HG03460 (cell line): ENCODE measurements at regions not wholly inside any gene's neighbourhood (a gene's known extent, or its start where the extent isn't known, plus 50 kb on each side); places are given as distances from the start of the nearest gene placed in this dataset.

ENCODE experiments used
- ATAC-seq: cut with Tn5 transposase; IDR thresholded peaks from one replicate; pipeline ENCODE4 v1.9.1; 2021; ENCODE audit not compliant: unreplicated experiment

GRCh38 chr5:4164167-4164566 is 568.5 kb downstream of the IRX1 start:
- no peak for ATAC-seq

- no peak for ATAC-seq
Observed at GRCh38 chr5:4180703-4181102, 585.1 kb downstream of the IRX1 start.

- no peak for ATAC-seq
Observed at GRCh38 chr5:4182144-4182543, 586.5 kb downstream of the IRX1 start.

- no peak for ATAC-seq
Observed at GRCh38 chr5:4185127-4185526, 589.5 kb downstream of the IRX1 start.

GRCh38 chr5:4188704-4189103 is 593.1 kb downstream of the IRX1 start:
- no peak for ATAC-seq

GRCh38 chr5:4189317-4189716 is 593.7 kb downstream of the IRX1 start:
- no peak for ATAC-seq

GRCh38 chr5:4191041-4191440 is 595.4 kb downstream of the IRX1 start:
- ATAC-seq, result no peak

- no peak for ATAC-seq
Observed at GRCh38 chr5:4191703-4192102, 596.1 kb downstream of the IRX1 start.

GRCh38 chr5:4192111-4192510 is 596.5 kb downstream of the IRX1 start:
- no peak for ATAC-seq

GRCh38 chr5:4196744-4197143 is 601.1 kb downstream of the IRX1 start:
- ATAC-seq, result no peak

- no peak for ATAC-seq
Observed at GRCh38 chr5:4197151-4197550, 601.5 kb downstream of the IRX1 start.

- no peak for ATAC-seq
Observed at GRCh38 chr5:4198461-4198860, 602.8 kb downstream of the IRX1 start.

- no peak for ATAC-seq
Observed at GRCh38 chr5:4199049-4199841, 603.6 kb downstream of the IRX1 start.

GRCh38 chr5:4203146-4203545 is 607.5 kb downstream of the IRX1 start:
- ATAC-seq, result no peak

- ATAC-seq, result no peak
Observed at GRCh38 chr5:4204276-4205141, 608.9 kb downstream of the IRX1 start.

- ATAC-seq, result no peak
Observed at GRCh38 chr5:4205398-4205797, 609.8 kb downstream of the IRX1 start.

GRCh38 chr5:4206127-4206526 is 610.5 kb downstream of the IRX1 start:
- no peak for ATAC-seq

- no peak for ATAC-seq
Observed at GRCh38 chr5:4207486-4207885, 611.9 kb downstream of the IRX1 start.

GRCh38 chr5:4208537-4208936 is 612.9 kb downstream of the IRX1 start:
- no peak for ATAC-seq

- ATAC-seq, result no peak
Observed at GRCh38 chr5:4208996-4209395, 613.4 kb downstream of the IRX1 start.

- no peak for ATAC-seq
Observed at GRCh38 chr5:4212071-4212739, 616.6 kb downstream of the IRX1 start.
